ENCODE measurements at regions not wholly inside any gene's neighbourhood (a gene's known extent, or its start where the extent isn't known, plus 50 kb on each side); places are given as distances from the start of the nearest gene placed in this dataset.

GRCh38 chr3:141421186-141421585, 52.9 kb downstream of the ZBTB38 start:
- TF ChIP-seq CTCF (IDR thresholded peaks at IDR 0.05), result no peak
- TF ChIP-seq POLR2AphosphoS5 (IDR thresholded peaks at IDR 0.05), result no peak
